PC-3 (cell line): ENCODE measurements at regions not wholly inside any gene's neighbourhood (a gene's known extent, or its start where the extent isn't known, plus 50 kb on each side); places are given as distances from the start of the nearest gene placed in this dataset.

Experiments
- ATAC-seq: fragments of 200-7000 bp; cut with Tn5 transposase; 2 replicates; pipeline ENCODE4 v1.9.1; 2020; ENCODE audit warnings: mild to moderate bottlenecking, moderate library complexity
- BruUV-seq: library from RNA; stranded (reverse); fragments of 400-500 nt; replicated peaks from 2 replicates; lab custom pipeline; 2021; lab: Mats Ljungman, UMichigan
- CTCF ChIA-PET: fragments of 300-600 bp; sonication (Branson Sonifier 250); formaldehyde crosslinking; loops from one replicate; lab custom pipeline; 2022; ENCODE audit warnings: antibody characterized with exemption; lab: Charles Lee
- POLR2A ChIA-PET: fragments of 300-600 bp; sonication (Branson Sonifier 250); formaldehyde crosslinking; loops from one replicate; lab custom pipeline; 2022; ENCODE audit warnings: antibody characterized with exemption; ENCODE audit not compliant: unreplicated experiment; lab: Charles Lee
- DNase-seq: peaks from one replicate; pipeline ENCODE4 v3.0.0-alpha.2; 2015
- H2AFZ ChIP-seq: fragments of 300-600 bp; sonication (generic); 2 replicates; pipeline ENCODE4 v1.6.0; 2016; ENCODE audit warnings: antibody characterized with exemption, low read length
- H3F3A ChIP-seq: fragments of 300-600 bp; sonication (generic); one replicate; pipeline ENCODE4 v1.6.0; 2017; ENCODE audit warnings: antibody characterized with exemption, low read length, control low read depth, mild to moderate bottlenecking; ENCODE audit not compliant: unreplicated experiment
- H3K27ac ChIP-seq: fragments of 300-600 bp; sonication (generic); 2 replicates; pipeline ENCODE4 v1.5.1; 2016; ENCODE audit warnings: mild to moderate bottlenecking, low read length
- H3K27me3 ChIP-seq: fragments of 300-600 bp; sonication (generic); 2 replicates; pipeline ENCODE4 v1.6.1; 2016; ENCODE audit warnings: low read length, mixed read lengths
- H3K36me3 ChIP-seq: fragments of 300-600 bp; sonication (generic); 2 replicates; pipeline ENCODE4 v1.6.1; 2016; ENCODE audit warnings: low read depth, mixed run types, low read length, mixed read lengths
- H3K4me1 ChIP-seq: fragments of 300-600 bp; sonication (generic); 2 replicates; pipeline ENCODE4 v1.5.1; 2016; ENCODE audit warnings: low read length; ENCODE audit not compliant: insufficient read depth
- H3K4me2 ChIP-seq: fragments of 300-600 bp; sonication (generic); 2 replicates; pipeline ENCODE4 v1.6.0; 2016; ENCODE audit warnings: low read length
- H3K4me3 ChIP-seq: fragments of 300-600 bp; sonication (generic); 2 replicates; pipeline ENCODE4 v1.5.1; 2016; ENCODE audit warnings: mild to moderate bottlenecking, low read length, mixed read lengths
- H3K79me2 ChIP-seq: fragments of 300-600 bp; sonication (generic); 2 replicates; pipeline ENCODE4 v1.6.1; 2017; ENCODE audit warnings: low read length, mixed read lengths
- H3K9ac ChIP-seq: fragments of 300-600 bp; sonication (generic); 2 replicates; pipeline ENCODE4 v1.6.0; 2016; ENCODE audit warnings: mild to moderate bottlenecking, low read length
- H3K9me2 ChIP-seq: fragments of 300-600 bp; sonication (generic); replicated peaks from 2 replicates; pipeline ENCODE4 v1.6.1; 2016; ENCODE audit warnings: mixed run types, low read length, mixed read lengths
- H3K9me3 ChIP-seq: fragments of 300-600 bp; sonication (generic); 2 replicates; pipeline ENCODE4 v1.6.1; 2016; ENCODE audit warnings: low read length, mixed read lengths
- H4K20me1 ChIP-seq: fragments of 300-600 bp; sonication (generic); 2 replicates; pipeline ENCODE4 v1.6.1; 2016; ENCODE audit warnings: low read length, mixed read lengths
- CTCF ChIP-seq: fragments of 300-600 bp; sonication (generic); conservative IDR thresholded peaks from 2 replicates; pipeline ENCODE4 v1.5.1; 2017; ENCODE audit warnings: antibody characterized with exemption, low read depth, mild to moderate bottlenecking, low read length
- EZH2 ChIP-seq: fragments of 300-600 bp; sonication (generic); IDR thresholded peaks from one replicate; pipeline ENCODE4 v1.6.1; 2017; ENCODE audit warnings: antibody characterized with exemption, mild to moderate bottlenecking, low read length; ENCODE audit not compliant: unreplicated experiment
- EZH2phosphoT487 ChIP-seq: fragments of 300-600 bp; sonication (generic); IDR thresholded peaks from 2 replicates; pipeline ENCODE4 v1.6.1; 2018; ENCODE audit warnings: mild to moderate bottlenecking, antibody characterized with exemption, low read length, borderline replicate concordance
- intact Hi-C: fragments of 100-400 bp; cut with micrococcal nuclease; formaldehyde crosslinking; loops from 2 replicates; pipeline ENCODE4 v1.9.0; 2023

- POLR2A ChIA-PET, result no interaction called here
Observed at GRCh38 chr1:229203991-229204632, 66.8 kb upstream of the RAB4A start.

GRCh38 chr1:229204921-229205777 lies 65.8 kb upstream of the RAB4A start:
- H3K9ac ChIP-seq, result no peak overlapping the region
- ChIA-PET POLR2A (no interaction called here), CTCF (no interaction called here)
- H3K9me3 ChIP-seq, result no peaks in the 10 kb centered on the region
- H2AFZ ChIP-seq, result no peak overlapping the region
- intact Hi-C loops, result no loop called here
- H3K4me1 ChIP-seq, result peaks cover 15% of the 10 kb centered on the region
- H3K79me2 ChIP-seq, result no peaks in the 10 kb centered on the region
- TF ChIP-seq EZH2phosphoT487, result no peak
- no peak for TF ChIP-seq EZH2
- no peak for TF ChIP-seq CTCF
- no peaks in the 10 kb centered on the region for H3F3A ChIP-seq
- ATAC-seq (no peak), DNase-seq (no peak)
- H3K4me2 ChIP-seq, result no peak overlapping the region
- H4K20me1 ChIP-seq, result no peaks in the 10 kb centered on the region
- H3K27me3 ChIP-seq, result peaks cover 3% of the 10 kb centered on the region; the same call in 1 of the 2 replicates
- H3K9me2 ChIP-seq, result no peaks in the 10 kb centered on the region
- no peak overlapping the region for H3K27ac ChIP-seq
- no peak overlapping the region for H3K4me3 ChIP-seq
- no TSS peak for BruUV-seq
- no peaks in the 10 kb centered on the region for H3K36me3 ChIP-seq

More at GRCh38 chr1:229203991-229204632, 66.8 kb upstream of the RAB4A start:
- H3K4me3 ChIP-seq, result no peak overlapping the region
- H4K20me1 ChIP-seq, result no peaks in the 10 kb centered on the region
- peaks cover 23% of the 10 kb centered on the region for H3K4me1 ChIP-seq
- no peak for TF ChIP-seq EZH2phosphoT487
- TF ChIP-seq EZH2, result no peak
- TF ChIP-seq CTCF, result no peak
- H3K27ac ChIP-seq, result no peak overlapping the region
- no TSS peak for BruUV-seq
- CTCF ChIA-PET, result no interaction called here
- no peaks in the 10 kb centered on the region for H3K9me3 ChIP-seq
- H2AFZ ChIP-seq, result no peak overlapping the region
- no peaks in the 10 kb centered on the region for H3K79me2 ChIP-seq
- H3K36me3 ChIP-seq, result no peaks in the 10 kb centered on the region
- peaks cover 3% of the 10 kb centered on the region; the same call in 1 of the 2 replicates for H3K27me3 ChIP-seq
- ATAC-seq, result no peak
- no peaks in the 10 kb centered on the region for H3F3A ChIP-seq
- H3K9ac ChIP-seq, result no peak overlapping the region
- intact Hi-C loops, result no loop called here
- no peak overlapping the region for H3K4me2 ChIP-seq
- H3K9me2 ChIP-seq, result no peaks in the 10 kb centered on the region
- no peak for DNase-seq

GRCh38 chr1:229205854-229206253 lies 65.1 kb upstream of the RAB4A start:
- TF ChIP-seq EZH2phosphoT487 (no peak), EZH2 (no peak), CTCF (no peak)
- no peaks in the 10 kb centered on the region for H3K9me2 ChIP-seq
- H4K20me1 ChIP-seq, result no peaks in the 10 kb centered on the region
- H3K9ac ChIP-seq, result no peak overlapping the region
- H2AFZ ChIP-seq, result no peak overlapping the region
- BruUV-seq, result no TSS peak
- no peaks in the 10 kb centered on the region for H3K79me2 ChIP-seq
- DNase-seq (no peak), ATAC-seq (no peak)
- H3K36me3 ChIP-seq, result no peaks in the 10 kb centered on the region
- H3K4me1 ChIP-seq, result peaks cover 15% of the 10 kb centered on the region
- H3K9me3 ChIP-seq, result no peaks in the 10 kb centered on the region
- H3K4me3 ChIP-seq, result no peak overlapping the region
- no peak overlapping the region for H3K27ac ChIP-seq
- H3F3A ChIP-seq, result no peaks in the 10 kb centered on the region
- peaks cover 2% of the 10 kb centered on the region; the same call in 1 of the 2 replicates for H3K27me3 ChIP-seq
- ChIA-PET CTCF (no interaction called here), POLR2A (no interaction called here)
- no peak overlapping the region for H3K4me2 ChIP-seq
- intact Hi-C loops, result no loop called here
